ENCODE measurements at regions not wholly inside any gene's neighbourhood (a gene's known extent, or its start where the extent isn't known, plus 50 kb on each side); places are given as distances from the start of the nearest gene placed in this dataset.

DNA sequence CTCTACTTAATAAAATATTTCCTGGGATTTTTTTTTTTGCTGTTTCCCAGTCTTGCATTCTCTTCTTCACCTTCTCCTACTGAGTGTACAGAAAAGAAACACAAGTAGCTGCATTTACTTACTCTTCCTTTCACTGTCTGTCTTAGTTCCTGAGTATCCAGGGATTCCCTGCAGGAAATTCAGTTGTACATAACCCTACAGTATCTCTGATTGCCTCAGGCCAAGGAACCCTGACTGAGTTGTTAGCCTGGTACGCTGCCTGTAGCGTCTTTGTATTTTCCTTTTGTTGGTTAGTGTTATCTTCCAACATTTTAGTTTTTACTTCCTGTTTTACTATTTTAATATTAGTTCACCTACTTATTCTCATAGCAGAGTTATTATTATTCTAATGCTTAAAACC lies 142.5 kb upstream of the ROBO1 start:
- DNase-seq (ENCODE audit: low spot score), result no peak
- TF ChIP-seq, protein P1, sequence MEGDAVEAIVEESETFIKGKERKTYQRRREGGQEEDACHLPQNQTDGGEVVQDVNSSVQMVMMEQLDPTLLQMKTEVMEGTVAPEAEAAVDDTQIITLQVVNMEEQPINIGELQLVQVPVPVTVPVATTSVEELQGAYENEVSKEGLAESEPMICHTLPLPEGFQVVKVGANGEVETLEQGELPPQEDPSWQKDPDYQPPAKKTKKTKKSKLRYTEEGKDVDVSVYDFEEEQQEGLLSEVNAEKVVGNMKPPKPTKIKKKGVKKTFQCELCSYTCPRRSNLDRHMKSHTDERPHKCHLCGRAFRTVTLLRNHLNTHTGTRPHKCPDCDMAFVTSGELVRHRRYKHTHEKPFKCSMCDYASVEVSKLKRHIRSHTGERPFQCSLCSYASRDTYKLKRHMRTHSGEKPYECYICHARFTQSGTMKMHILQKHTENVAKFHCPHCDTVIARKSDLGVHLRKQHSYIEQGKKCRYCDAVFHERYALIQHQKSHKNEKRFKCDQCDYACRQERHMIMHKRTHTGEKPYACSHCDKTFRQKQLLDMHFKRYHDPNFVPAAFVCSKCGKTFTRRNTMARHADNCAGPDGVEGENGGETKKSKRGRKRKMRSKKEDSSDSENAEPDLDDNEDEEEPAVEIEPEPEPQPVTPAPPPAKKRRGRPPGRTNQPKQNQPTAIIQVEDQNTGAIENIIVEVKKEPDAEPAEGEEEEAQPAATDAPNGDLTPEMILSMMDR (IDR thresholded peaks at IDR 0.05; ENCODE audit: extremely low read depth, missing control alignments), result no peak

DNA sequence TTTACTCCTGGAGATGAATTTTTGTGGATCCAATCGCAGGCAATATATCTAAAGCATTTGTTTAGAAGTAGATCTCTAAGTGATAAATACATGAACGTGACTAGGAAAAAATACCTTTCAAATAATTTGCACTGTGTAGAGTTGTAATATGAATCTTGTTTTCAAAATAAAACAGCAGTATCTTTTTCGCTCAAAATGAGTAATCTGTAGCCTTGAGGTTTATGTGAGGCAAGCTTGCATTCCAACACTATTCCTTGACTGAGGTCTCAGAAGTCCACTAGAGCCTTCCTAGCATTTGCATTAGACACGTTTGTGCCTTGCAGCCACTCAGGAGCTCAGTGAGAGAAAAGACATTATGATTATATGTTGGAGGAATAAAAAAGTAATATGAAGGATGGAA lies 138.3 kb upstream of the ROBO1 start:
- TF ChIP-seq, protein P1 (IDR thresholded peaks at IDR 0.05; ENCODE audit: extremely low read depth, missing control alignments), result no peak
- no peak for DNase-seq (ENCODE audit: low spot score)

DNA sequence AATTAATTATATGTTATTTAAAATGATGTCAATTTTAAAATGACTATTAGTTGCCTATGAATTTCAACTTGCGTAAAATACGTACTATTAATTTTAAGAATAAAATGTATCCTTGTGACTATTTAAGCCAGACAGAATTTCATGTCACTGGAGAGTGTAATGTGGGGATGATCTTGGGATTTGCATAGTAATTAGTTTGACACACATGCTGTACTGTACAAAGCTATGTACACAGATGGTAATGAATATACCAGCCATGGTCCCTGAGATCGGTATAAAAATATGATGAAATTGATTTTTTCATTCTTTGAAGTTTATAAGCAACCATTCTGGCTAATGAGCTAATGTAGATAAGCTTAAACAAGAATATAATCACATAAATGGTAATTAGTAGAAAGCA lies 134.4 kb upstream of the ROBO1 start:
- TF ChIP-seq, protein P1 (IDR thresholded peaks at IDR 0.05; ENCODE audit: extremely low read depth, missing control alignments), result no peak
- DNase-seq (ENCODE audit: low spot score), result no peak

DNA sequence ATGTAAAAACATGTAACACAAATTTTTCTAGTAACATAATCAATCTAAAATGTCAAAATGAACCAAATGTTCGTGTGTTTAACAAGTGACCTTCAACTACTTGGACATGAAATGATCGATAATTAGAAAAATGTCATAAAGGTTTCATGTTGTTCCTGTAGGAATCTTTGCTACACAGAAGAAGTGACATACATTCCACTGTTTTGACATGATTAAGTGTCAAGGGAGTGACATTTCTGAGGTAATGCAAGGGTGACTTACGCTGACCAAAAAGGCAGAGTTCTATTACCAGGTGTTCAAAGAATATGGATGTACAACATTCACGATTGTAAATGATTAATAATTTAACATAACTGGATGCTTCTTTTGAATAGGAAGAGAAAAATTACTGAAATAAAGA lies 131.1 kb upstream of the ROBO1 start:
- TF ChIP-seq, protein P1 (IDR thresholded peaks at IDR 0.05; ENCODE audit: extremely low read depth, missing control alignments), result no peak
- no peak for DNase-seq (ENCODE audit: low spot score)

DNA sequence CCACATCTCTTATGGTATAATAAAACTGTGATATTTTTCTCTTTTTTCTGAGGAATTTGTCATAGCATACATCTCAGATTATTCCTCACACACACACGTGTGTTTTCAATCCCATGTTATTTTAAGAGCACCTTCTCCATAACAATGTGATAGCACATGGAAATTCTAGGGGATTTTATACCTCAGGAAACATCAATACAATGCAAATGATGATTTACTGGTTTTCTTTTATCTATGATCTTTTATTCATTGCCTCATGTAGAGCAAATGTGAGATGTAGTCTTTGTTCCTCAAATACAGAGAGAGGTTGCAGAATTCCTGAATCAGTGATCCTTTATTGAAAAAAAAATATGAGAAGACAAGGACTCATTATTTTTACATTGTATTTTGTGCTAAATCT lies 128.3 kb upstream of the ROBO1 start:
- TF ChIP-seq, protein P1 (IDR thresholded peaks at IDR 0.05; ENCODE audit: extremely low read depth, missing control alignments), result no peak
- no peak for DNase-seq (ENCODE audit: low spot score)

DNA sequence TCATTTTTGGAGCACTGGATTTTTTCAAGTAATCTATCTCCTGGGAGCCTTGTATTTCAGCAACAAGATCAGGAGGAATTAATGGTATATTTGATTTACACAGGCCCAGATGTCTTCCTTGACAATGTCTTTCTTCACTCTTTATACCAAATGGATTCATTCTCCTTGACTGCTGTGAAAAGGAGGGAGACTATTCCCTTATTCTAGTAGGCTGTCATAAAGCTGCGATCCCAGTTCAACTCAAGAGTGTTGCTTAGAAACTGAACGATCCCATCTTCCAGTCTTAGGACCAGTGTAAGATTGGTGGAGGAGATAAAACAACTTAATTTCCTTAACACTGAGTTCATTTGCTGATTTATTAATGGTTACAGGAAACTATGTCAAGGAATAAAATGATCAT lies 119.4 kb upstream of the ROBO1 start:
- DNase-seq (ENCODE audit: low spot score), result no peak
- TF ChIP-seq, protein P1 (IDR thresholded peaks at IDR 0.05; ENCODE audit: extremely low read depth, missing control alignments), result no peak

DNA sequence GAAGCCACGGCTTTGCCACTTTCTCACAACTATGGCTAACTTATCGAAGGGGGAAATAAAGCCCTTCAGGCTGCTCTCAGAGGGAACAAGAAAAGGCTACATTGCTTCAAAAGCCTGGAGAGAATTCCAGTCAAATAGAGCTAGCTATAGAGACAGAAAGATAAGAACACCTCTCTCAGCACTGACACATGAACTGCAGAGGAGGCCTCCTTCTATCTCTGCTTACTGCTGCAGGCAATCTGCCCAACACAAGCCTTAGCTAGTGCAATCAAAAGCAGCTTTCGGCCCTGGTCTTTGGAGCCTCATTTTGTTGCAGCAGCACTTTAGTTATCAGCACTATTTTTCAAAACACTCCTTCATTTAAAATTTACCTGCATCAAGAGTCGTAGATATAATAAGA lies 118.4 kb upstream of the ROBO1 start:
- TF ChIP-seq, protein P1 (IDR thresholded peaks at IDR 0.05; ENCODE audit: extremely low read depth, missing control alignments), result no peak
- DNase-seq (ENCODE audit: low spot score), result no peak

Data from GM20000 (cell line).